ENCODE measurements at regions not wholly inside any gene's neighbourhood (a gene's known extent, or its start where the extent isn't known, plus 50 kb on each side); places are given as distances from the start of the nearest gene placed in this dataset.

GRCh38 chr10:131576341-131577177 is 265.0 kb upstream of the TCERG1L start:
- TF ChIP-seq GATA2 (IDR thresholded peaks at IDR 0.05; ENCODE audit: low read depth, low read length) (no peak), GATA3 (IDR thresholded peaks at IDR 0.05; ENCODE audit: low read depth, low read length) (no peak)

All from SH-SY5Y (cell line).